ENCODE measurements at regions not wholly inside any gene's neighbourhood (a gene's known extent, or its start where the extent isn't known, plus 50 kb on each side); places are given as distances from the start of the nearest gene placed in this dataset.
"Not testable (repeated sequence)": the region's sequence is repeated elsewhere in the genome, so short reads cannot be mapped to it uniquely, and the experiment has no call there.

DNA sequence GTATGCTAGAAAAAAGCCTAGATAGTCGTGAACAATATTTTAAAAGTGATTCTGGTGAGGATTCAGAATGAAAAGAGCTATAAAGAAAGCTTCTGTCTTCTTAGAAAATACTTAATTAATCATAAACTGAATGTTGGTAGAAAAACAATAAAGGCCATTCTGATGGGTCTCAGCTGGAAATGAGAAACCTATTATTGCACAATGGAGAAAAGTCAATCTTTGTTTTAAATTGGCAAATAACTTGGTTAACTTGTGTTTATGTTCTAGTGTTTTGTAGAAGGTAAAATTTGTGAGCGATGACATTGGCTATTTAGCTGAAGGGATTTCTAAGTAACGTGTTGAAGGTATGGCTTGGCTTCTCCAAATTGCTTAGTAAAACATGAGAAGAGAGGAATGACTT, 74.1 kb upstream of the TMED7 start:
- TF ChIP-seq POLR2AphosphoS5 (IDR thresholded peaks at IDR 0.05; ENCODE audit: low read depth) = no peak
- TF ChIP-seq, protein P1, sequence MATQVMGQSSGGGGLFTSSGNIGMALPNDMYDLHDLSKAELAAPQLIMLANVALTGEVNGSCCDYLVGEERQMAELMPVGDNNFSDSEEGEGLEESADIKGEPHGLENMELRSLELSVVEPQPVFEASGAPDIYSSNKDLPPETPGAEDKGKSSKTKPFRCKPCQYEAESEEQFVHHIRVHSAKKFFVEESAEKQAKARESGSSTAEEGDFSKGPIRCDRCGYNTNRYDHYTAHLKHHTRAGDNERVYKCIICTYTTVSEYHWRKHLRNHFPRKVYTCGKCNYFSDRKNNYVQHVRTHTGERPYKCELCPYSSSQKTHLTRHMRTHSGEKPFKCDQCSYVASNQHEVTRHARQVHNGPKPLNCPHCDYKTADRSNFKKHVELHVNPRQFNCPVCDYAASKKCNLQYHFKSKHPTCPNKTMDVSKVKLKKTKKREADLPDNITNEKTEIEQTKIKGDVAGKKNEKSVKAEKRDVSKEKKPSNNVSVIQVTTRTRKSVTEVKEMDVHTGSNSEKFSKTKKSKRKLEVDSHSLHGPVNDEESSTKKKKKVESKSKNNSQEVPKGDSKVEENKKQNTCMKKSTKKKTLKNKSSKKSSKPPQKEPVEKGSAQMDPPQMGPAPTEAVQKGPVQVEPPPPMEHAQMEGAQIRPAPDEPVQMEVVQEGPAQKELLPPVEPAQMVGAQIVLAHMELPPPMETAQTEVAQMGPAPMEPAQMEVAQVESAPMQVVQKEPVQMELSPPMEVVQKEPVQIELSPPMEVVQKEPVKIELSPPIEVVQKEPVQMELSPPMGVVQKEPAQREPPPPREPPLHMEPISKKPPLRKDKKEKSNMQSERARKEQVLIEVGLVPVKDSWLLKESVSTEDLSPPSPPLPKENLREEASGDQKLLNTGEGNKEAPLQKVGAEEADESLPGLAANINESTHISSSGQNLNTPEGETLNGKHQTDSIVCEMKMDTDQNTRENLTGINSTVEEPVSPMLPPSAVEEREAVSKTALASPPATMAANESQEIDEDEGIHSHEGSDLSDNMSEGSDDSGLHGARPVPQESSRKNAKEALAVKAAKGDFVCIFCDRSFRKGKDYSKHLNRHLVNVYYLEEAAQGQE (IDR thresholded peaks at IDR 0.05; ENCODE audit: insufficient replicate concordance, low read depth) = no peak
- no peak for TF ChIP-seq GABPA (IDR thresholded peaks at IDR 0.05; ENCODE audit: low read depth)
- no peak for TF ChIP-seq SPI1 (IDR thresholded peaks at IDR 0.05; ENCODE audit: borderline replicate concordance, low read depth)
- TF ChIP-seq, protein P2, sequence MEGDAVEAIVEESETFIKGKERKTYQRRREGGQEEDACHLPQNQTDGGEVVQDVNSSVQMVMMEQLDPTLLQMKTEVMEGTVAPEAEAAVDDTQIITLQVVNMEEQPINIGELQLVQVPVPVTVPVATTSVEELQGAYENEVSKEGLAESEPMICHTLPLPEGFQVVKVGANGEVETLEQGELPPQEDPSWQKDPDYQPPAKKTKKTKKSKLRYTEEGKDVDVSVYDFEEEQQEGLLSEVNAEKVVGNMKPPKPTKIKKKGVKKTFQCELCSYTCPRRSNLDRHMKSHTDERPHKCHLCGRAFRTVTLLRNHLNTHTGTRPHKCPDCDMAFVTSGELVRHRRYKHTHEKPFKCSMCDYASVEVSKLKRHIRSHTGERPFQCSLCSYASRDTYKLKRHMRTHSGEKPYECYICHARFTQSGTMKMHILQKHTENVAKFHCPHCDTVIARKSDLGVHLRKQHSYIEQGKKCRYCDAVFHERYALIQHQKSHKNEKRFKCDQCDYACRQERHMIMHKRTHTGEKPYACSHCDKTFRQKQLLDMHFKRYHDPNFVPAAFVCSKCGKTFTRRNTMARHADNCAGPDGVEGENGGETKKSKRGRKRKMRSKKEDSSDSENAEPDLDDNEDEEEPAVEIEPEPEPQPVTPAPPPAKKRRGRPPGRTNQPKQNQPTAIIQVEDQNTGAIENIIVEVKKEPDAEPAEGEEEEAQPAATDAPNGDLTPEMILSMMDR (IDR thresholded peaks at IDR 0.05; ENCODE audit: insufficient read depth, low read length) = no peak
- DNase-seq (ENCODE audit: low read depth in 1 of 2, low spot score in 1 of 2) = no peak

DNA sequence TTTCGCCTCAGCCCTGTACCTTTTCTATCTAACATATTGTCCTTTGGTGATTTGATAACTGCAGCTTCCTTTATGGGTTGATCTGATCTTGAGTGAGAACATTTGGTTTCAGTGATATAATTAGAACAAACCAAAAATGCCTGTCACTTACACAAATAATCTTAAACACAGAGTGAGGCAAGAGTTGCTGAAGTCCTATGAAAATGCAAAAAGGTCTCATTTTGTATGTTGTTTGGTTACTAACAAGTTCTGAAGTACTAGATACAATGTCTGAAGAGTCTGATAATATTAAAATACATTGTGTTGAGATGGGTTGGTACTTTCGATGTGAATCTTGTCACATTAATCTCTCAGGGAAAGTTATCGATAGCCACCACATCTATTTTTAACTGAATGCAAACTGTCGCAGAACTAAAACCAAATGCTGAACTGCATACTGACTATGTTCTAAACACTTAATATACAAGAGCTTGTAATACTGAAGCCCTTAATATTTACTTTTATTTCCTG, 70.4 kb upstream of the TMED7 start:
- Histone ChIP-seq H3K4me3 (replicated peaks; ENCODE audit: insufficient read depth, low read length) (no peak overlapping the region), H3K27ac (replicated peaks) (no peak overlapping the region), H3K27me3 (ENCODE audit: insufficient read depth, poor library complexity, severe bottlenecking) (no peaks in the 10 kb centered on the region)
- TF ChIP-seq, protein P2 (IDR thresholded peaks at IDR 0.05; ENCODE audit: insufficient read depth, low read length) = no peak
- TF ChIP-seq GABPA (IDR thresholded peaks at IDR 0.05; ENCODE audit: low read depth) (no peak), SPI1 (IDR thresholded peaks at IDR 0.05; ENCODE audit: borderline replicate concordance, low read depth) (no peak), POLR2AphosphoS5 (IDR thresholded peaks at IDR 0.05; ENCODE audit: low read depth) (no peak)
- TF ChIP-seq, protein P1 (IDR thresholded peaks at IDR 0.05; ENCODE audit: insufficient replicate concordance, low read depth) = no peak
- no peak for DNase-seq (ENCODE audit: low read depth in 1 of 2, low spot score in 1 of 2)

More for the DNA sequence above, 74.1 kb upstream of the TMED7 start:
- Histone ChIP-seq H3K27me3 (ENCODE audit: insufficient read depth, poor library complexity, severe bottlenecking) (no peaks in the 10 kb centered on the region), H3K4me3 (replicated peaks; ENCODE audit: insufficient read depth, low read length) (no peak overlapping the region), H3K27ac (replicated peaks) (no peak overlapping the region)

DNA sequence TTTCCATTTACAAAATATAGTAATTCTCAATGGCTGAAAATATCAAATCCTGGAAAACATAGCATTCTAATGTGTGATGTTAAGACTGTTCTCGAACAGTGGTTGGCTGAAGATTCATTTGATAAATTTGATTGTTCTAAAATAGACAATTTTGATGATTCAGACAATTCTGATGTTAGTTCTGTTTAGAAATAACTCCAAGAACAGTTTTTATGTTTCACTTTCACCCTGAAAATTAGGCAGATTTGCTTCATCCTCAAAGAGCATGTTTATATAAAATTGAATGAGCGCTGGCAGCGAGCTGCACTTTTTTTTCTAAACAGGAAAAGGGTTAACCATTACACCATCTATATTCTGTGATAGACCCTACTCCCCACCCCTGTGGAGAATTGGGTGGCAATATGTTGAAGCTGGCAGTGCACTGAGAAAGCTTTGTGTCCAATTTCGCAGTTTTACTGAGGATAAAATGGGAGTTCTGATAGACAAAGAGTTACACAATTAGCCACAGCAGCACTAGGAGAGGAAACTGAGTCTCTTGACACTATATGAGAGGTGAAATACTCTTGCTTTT, 69.6 kb upstream of the TMED7 start:
- TF ChIP-seq GABPA (IDR thresholded peaks at IDR 0.05; ENCODE audit: low read depth) (no peak), SPI1 (IDR thresholded peaks at IDR 0.05; ENCODE audit: borderline replicate concordance, low read depth) (no peak), POLR2AphosphoS5 (IDR thresholded peaks at IDR 0.05; ENCODE audit: low read depth) (no peak)
- TF ChIP-seq, protein P1 (IDR thresholded peaks at IDR 0.05; ENCODE audit: insufficient replicate concordance, low read depth) = no peak
- TF ChIP-seq, protein P2 (IDR thresholded peaks at IDR 0.05; ENCODE audit: insufficient read depth, low read length) = no peak
- H3K27me3 ChIP-seq (ENCODE audit: insufficient read depth, poor library complexity, severe bottlenecking) = no peaks in the 10 kb centered on the region
- no peak overlapping the region for H3K4me3 ChIP-seq (replicated peaks; ENCODE audit: insufficient read depth, low read length)
- no peak overlapping the region for H3K27ac ChIP-seq (replicated peaks)
- DNase-seq (ENCODE audit: low read depth in 1 of 2, low spot score in 1 of 2) = no peak

DNA sequence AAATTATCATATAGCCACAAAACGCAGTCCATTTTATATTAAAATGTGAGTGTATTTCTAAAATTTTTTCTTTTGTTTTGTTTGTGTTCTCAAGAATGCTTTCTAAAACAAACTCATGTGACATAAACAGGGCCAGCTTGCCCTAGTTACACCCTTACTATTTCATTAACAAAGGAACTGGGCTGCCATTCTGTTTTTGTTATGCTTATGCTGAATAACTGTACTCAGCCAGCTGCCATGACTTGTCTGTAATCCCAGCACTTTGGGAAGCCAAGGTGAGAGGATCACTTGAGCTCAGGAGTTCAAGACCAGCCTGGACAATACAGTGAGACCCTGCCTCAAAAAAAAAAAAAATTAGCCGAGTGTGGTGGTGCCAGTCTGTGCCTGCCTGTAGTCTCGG, 66.0 kb upstream of the TMED7 start:
- H3K27ac ChIP-seq (replicated peaks); H3K4me3 ChIP-seq (replicated peaks; ENCODE audit: insufficient read depth, low read length); DNase-seq (ENCODE audit: low read depth in 1 of 2, low spot score in 1 of 2); H3K27me3 ChIP-seq (ENCODE audit: insufficient read depth, poor library complexity, severe bottlenecking): not testable (repeated sequence)

Data from HL-60 (cell line).